GM23248 (cell line): ENCODE measurements at regions not wholly inside any gene's neighbourhood (a gene's known extent, or its start where the extent isn't known, plus 50 kb on each side); places are given as distances from the start of the nearest gene placed in this dataset.

Experiments
- DNase-seq: peaks from one replicate; pipeline ENCODE4 v3.0.0-alpha.2; 2015
- H2AFZ ChIP-seq: fragments of 200-600 bp; sonication (generic); 2 replicates; pipeline ENCODE4 v1.6.1; 2016; ENCODE audit warnings: antibody characterized with exemption
- H3F3A ChIP-seq: fragments of 200-600 bp; sonication (generic); 2 replicates; pipeline ENCODE4 v1.6.1; 2016; ENCODE audit warnings: mild to moderate bottlenecking, antibody characterized with exemption, mixed run types; ENCODE audit not compliant: insufficient read depth
- H3K27ac ChIP-seq: fragments of 200-600 bp; sonication (generic); 2 replicates; pipeline ENCODE4 v1.5.1; 2016; ENCODE audit warnings: mild to moderate bottlenecking
- H3K27me3 ChIP-seq: fragments of 200-600 bp; sonication (generic); replicated peaks from 2 replicates; pipeline ENCODE4 v1.6.1; 2016; ENCODE audit warnings: mild to moderate bottlenecking; ENCODE audit not compliant: insufficient read depth
- H3K36me3 ChIP-seq: fragments of 200-600 bp; sonication (generic); 2 replicates; pipeline ENCODE4 v1.6.1; 2016; ENCODE audit warnings: low read depth, mild to moderate bottlenecking
- H3K4me1 ChIP-seq: fragments of 200-600 bp; sonication (generic); 2 replicates; pipeline ENCODE4 v1.6.1; 2016; ENCODE audit warnings: mild to moderate bottlenecking; ENCODE audit not compliant: insufficient read depth
- H3K4me2 ChIP-seq: fragments of 200-600 bp; sonication (generic); one replicate; pipeline ENCODE4 v1.6.1; 2016; ENCODE audit warnings: mild to moderate bottlenecking; ENCODE audit not compliant: unreplicated experiment
- H3K4me3 ChIP-seq: fragments of 200-600 bp; sonication (generic); 2 replicates; pipeline ENCODE4 v1.5.1; 2016; ENCODE audit warnings: mild to moderate bottlenecking
- H3K79me2 ChIP-seq: fragments of 200-600 bp; sonication (generic); 2 replicates; pipeline ENCODE4 v1.6.1; 2016; ENCODE audit warnings: mild to moderate bottlenecking; ENCODE audit not compliant: insufficient read depth
- H3K9ac ChIP-seq: fragments of 200-600 bp; sonication (generic); 2 replicates; pipeline ENCODE4 v1.6.1; 2016; ENCODE audit warnings: mild to moderate bottlenecking
- H3K9me2 ChIP-seq: fragments of 200-600 bp; sonication (generic); 2 replicates; pipeline ENCODE4 v1.6.1; 2016; ENCODE audit warnings: mixed run types, mild to moderate bottlenecking, moderate library complexity; ENCODE audit not compliant: insufficient read depth
- H3K9me3 ChIP-seq: fragments of 200-600 bp; sonication (generic); one replicate; pipeline ENCODE4 v1.6.1; 2017; ENCODE audit warnings: low read depth
- H4K20me1 ChIP-seq: fragments of 200-600 bp; sonication (generic); 2 replicates; pipeline ENCODE4 v1.6.0; 2016; ENCODE audit not compliant: insufficient read depth
- EZH2 ChIP-seq: fragments of 200-600 bp; sonication (generic); IDR thresholded peaks from 2 replicates; pipeline ENCODE4 v1.6.1; 2018; ENCODE audit warnings: antibody characterized with exemption, mild to moderate bottlenecking; ENCODE audit not compliant: insufficient read depth, poor library complexity, severe bottlenecking
- EZH2phosphoT487 ChIP-seq: fragments of 200-600 bp; sonication (generic); IDR thresholded peaks from 2 replicates; pipeline ENCODE4 v1.6.1; 2018; ENCODE audit warnings: antibody characterized with exemption, moderate library complexity, mild to moderate bottlenecking, low read depth; ENCODE audit not compliant: insufficient read depth
- WGBS, 2 experiments: methylation state at CpG; one replicate each; pipeline ENCODE4 v1.1.6; 2015 to 2017; ENCODE audit warnings: low lambda C conversion rate in 2 of 2, low coverage in 1 of 2; ENCODE audit errors: missing lambda C conversion rate in 2 of 2; 5-methylcytosine and 5-hydroxymethylcytosine counted together
- in situ Hi-C: fragments of 300-500 bp; cut with MboI; formaldehyde crosslinking; loops from 2 replicates; pipeline ENCODE4 v1.15.0; 2020

- H3K9me2 ChIP-seq, result no peaks in the 10 kb centered on the region
- no peaks in the 10 kb centered on the region for H3K9me3 ChIP-seq
- DNase-seq, result no peak
- no peaks in the 10 kb centered on the region for H3K79me2 ChIP-seq
- H2AFZ ChIP-seq, result no peak overlapping the region
- in situ Hi-C loops, result no loop called here
- TF ChIP-seq EZH2 (no peak), EZH2phosphoT487 (no peak)
- H3K27me3 ChIP-seq, result peaks cover 13% of the 10 kb centered on the region
- H3K36me3 ChIP-seq, result no peaks in the 10 kb centered on the region
- H3F3A ChIP-seq, result no peaks in the 10 kb centered on the region
- 27 to 30% methylated on average over 3 of the region's 3 CpGs for WGBS, 2 experiments
- H3K27ac ChIP-seq, result no peak overlapping the region
- no peak overlapping the region for H3K4me2 ChIP-seq
- no peak overlapping the region for H3K4me3 ChIP-seq
- H3K4me1 ChIP-seq, result no peaks in the 10 kb centered on the region
- H4K20me1 ChIP-seq, result no peaks in the 10 kb centered on the region
- no peak overlapping the region for H3K9ac ChIP-seq
These were observed 98.6 kb downstream of the FHDC1 start for GRCh38 chr4:153034681-153035080.

- 40 to 42% methylated on average over 5 of the region's 5 CpGs for WGBS, 2 experiments
- H3K4me1 ChIP-seq, result no peaks in the 10 kb centered on the region
- H3F3A ChIP-seq, result no peaks in the 10 kb centered on the region
- H3K27ac ChIP-seq, result no peak overlapping the region
- TF ChIP-seq EZH2phosphoT487, result no peak
- TF ChIP-seq EZH2, result no peak
- peak; percentile 22 for DNase-seq
- H4K20me1 ChIP-seq, result no peaks in the 10 kb centered on the region
- H3K4me3 ChIP-seq, result no peak overlapping the region
- in situ Hi-C loops, result no loop called here
- H3K9me3 ChIP-seq, result no peaks in the 10 kb centered on the region
- no peaks in the 10 kb centered on the region for H3K36me3 ChIP-seq
- no peak overlapping the region for H3K9ac ChIP-seq
- H3K9me2 ChIP-seq, result no peaks in the 10 kb centered on the region
- H3K79me2 ChIP-seq, result no peaks in the 10 kb centered on the region
- H3K4me2 ChIP-seq, result no peak overlapping the region
- H2AFZ ChIP-seq, result no peak overlapping the region
- peaks cover 20% of the 10 kb centered on the region for H3K27me3 ChIP-seq
These were observed 100.9 kb downstream of the FHDC1 start for GRCh38 chr4:153036931-153037482.

GRCh38 chr4:153038623-153039311 is 102.6 kb downstream of the FHDC1 start:
- no peak overlapping the region for H3K4me2 ChIP-seq
- peaks cover 15% of the 10 kb centered on the region for H3K27me3 ChIP-seq

GRCh38 chr4:153039542-153040185 is 103.5 kb downstream of the FHDC1 start:
- Histone ChIP-seq H3K79me2 (no peaks in the 10 kb centered on the region), H3K4me2 (no peak overlapping the region), H3K9ac (no peak overlapping the region), H3K4me1 (no peaks in the 10 kb centered on the region), H3K27ac (no peak overlapping the region), H3K27me3 (peaks cover 8% of the 10 kb centered on the region; the same call in 1 of the 2 replicates), H3K9me2 (no peaks in the 10 kb centered on the region), H3F3A (no peaks in the 10 kb centered on the region), H4K20me1 (no peaks in the 10 kb centered on the region), H2AFZ (no peak overlapping the region), H3K4me3 (no peak overlapping the region), H3K9me3 (no peaks in the 10 kb centered on the region), H3K36me3 (no peaks in the 10 kb centered on the region)
- DNase-seq, result no peak
- in situ Hi-C loops, result no loop called here
- TF ChIP-seq EZH2, result no peak
- TF ChIP-seq EZH2phosphoT487, result no peak
- WGBS, 2 experiments, result 86 to 98% methylated on average over 3 of the region's 3 CpGs

More at GRCh38 chr4:153038623-153039311, 102.6 kb downstream of the FHDC1 start:
- Histone ChIP-seq H3K4me3 (no peak overlapping the region), H3K4me1 (no peaks in the 10 kb centered on the region), H3K79me2 (no peaks in the 10 kb centered on the region), H4K20me1 (no peaks in the 10 kb centered on the region), H3K9me3 (no peaks in the 10 kb centered on the region), H3K9ac (no peak overlapping the region), H3K27ac (no peak overlapping the region), H3K36me3 (no peaks in the 10 kb centered on the region), H3F3A (no peaks in the 10 kb centered on the region), H2AFZ (no peak overlapping the region), H3K9me2 (no peaks in the 10 kb centered on the region)
- WGBS, 2 experiments, result 46 to 55% methylated on average over 10 of the region's 10 CpGs
- TF ChIP-seq EZH2, result no peak
- no peak for TF ChIP-seq EZH2phosphoT487
- in situ Hi-C loops, result no loop called here
- no peak for DNase-seq
